GM21515 (cell line): ENCODE measurements at regions not wholly inside any gene's neighbourhood (a gene's known extent, or its start where the extent isn't known, plus 50 kb on each side); places are given as distances from the start of the nearest gene placed in this dataset.

ENCODE experiments used
- ATAC-seq: cut with Tn5 transposase; IDR thresholded peaks from one replicate; pipeline ENCODE4 v1.9.1; 2021; ENCODE audit not compliant: unreplicated experiment

DNA sequence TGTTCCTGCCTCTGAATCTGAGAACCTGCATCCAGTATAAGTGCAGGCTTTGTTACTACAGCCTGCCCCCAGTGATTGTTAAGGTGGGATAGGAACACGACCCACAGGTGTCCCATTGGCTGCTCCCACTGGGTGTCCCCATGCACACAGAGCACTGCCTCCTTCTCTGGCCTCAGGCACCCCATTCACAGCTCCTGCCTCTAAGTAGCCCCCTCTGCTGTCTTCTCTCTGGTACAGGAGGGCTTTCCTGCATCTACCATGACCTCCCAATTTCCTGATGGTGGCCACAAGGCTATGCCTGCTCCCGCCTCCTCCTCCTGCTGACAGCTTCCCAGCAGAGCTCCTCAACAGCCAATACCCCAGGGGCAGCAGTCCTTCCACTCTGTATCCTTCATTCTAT lies 238.6 kb upstream of the TMC3 start:
- no peak for ATAC-seq

DNA sequence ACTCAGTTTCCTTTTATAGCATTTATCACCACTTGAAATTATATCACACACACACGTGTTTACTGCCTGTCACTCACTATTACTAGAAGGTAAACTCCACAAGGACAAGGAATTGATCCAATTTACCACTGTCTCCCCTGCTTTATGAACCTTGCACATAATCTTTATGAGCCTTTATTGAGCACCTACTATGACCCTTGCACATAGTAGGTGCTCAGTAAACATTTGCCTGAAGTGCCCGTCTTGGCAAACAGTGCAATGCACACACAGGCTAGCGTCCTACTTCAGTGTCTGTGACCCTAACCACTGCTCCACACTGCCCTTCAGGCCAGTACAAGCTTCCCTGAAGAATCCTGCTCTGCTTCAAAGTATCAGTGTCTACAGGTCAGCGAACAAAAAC lies 237.7 kb upstream of the TMC3 start:
- no peak for ATAC-seq

DNA sequence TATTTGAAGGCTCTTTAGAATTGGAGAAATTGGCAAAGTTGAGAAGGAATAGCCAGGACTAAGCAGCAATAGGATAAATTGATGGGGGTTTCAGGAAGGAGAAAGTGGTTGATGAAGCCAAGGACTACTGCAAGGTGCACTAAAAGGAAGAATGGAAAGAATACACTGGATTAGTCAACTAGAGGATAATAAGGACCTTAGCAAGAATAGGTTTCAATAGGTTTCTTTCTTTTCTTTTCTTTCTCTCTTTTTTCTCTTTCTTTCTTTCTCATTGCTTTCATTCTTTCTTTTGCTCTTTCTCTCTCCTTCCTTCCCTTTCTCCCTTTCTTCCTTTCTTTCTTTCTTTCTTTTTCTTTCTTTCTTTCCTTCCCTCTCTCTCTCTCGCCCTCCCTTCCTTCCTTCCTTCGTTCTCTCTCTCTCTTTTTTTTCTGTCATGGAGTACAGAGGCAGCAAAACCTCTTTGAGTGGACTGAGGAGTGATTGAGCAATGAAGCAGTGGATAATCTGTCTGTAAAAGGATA lies 234.4 kb upstream of the TMC3 start:
- ATAC-seq: no peak

DNA sequence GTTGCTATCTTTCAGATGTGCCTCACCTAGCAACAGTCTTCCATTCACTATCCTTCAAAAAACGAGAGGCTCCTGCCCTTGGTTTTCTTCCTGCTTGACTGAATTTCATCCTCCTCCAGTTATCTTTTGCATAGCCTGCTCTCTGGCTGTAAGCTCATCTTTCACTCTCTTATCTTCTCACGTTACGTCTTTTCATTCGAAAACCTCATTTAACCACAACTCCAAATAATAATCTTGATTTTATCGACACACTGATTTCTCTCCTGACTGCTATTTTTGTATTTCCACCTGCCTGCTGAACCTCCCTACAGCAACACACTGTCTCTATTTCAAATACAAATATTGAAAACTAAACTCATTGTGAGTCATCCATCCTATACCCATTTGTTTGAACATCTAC lies 230.7 kb upstream of the TMC3 start:
- ATAC-seq: no peak

DNA sequence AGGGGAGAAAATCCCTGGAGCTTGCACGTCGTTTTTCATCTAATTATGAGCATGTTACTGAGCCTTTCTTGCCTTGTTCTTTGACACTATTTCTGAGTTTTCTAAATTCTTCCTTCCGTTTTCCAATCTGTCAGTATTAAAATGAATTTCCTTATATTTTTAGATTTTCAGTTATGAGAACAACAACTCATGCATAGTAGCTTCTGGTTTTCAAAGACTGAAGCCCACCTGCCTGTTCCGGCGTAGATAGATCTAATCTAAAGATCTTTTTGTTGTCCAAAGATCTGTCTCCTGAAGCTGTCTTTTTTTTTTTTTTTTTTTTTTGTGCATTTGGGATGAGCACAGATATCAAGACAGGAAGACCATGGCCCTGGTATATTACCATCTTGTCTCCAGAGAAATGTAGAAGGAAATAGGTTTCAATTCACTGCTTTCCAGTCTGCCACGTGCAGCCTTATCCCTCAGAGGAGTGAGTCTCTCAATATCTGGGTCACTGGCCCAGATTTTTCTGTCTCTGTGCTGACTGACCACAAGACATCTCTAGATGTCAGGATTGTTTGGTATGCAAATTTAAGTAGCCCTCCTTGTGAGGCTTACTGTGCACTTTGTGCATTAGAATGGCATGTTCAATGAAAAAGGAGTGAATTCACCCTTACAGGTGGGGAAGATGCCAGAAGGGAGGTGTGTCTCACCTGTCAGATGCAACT lies 222.3 kb upstream of the TMC3 start:
- ATAC-seq: no peak

DNA sequence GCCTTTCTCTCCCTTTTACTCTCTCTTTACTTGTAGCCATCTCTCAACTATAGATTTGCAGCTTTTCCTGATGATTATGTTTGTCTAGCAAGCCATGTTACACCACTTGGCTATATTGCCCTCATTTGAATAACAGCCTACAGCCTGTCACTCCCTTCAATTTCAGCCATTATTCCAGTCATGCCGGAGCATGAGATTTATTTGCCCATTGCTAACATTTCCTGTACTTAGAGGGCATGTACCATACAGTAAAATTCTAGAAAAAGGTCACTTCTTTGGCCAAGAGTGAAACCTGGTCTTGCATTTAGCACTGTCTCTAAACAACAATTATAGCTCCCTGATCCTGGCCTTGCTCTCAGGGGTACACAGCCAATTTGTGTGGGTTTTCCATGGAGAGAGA lies 221.7 kb upstream of the TMC3 start:
- no peak for ATAC-seq

DNA sequence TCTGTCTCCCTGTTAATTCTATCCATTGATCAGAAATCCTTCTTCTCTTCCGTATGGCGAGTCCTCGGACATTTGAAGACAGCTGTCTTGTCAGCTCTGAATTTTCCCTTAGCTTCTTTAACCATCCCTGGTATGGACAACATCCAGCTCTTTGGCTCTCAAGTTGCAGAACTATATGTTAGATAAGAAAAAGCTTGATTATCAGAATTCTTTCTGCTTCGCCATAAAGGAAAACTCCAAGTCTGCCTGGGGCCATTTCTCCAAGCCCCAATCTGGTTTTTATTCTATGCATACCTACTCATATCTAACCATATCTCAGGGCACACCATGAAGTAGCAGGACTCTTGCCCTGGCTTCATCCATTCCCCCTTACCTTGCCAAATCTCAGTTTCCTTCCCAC lies 215.7 kb upstream of the TMC3 start:
- ATAC-seq: no peak

DNA sequence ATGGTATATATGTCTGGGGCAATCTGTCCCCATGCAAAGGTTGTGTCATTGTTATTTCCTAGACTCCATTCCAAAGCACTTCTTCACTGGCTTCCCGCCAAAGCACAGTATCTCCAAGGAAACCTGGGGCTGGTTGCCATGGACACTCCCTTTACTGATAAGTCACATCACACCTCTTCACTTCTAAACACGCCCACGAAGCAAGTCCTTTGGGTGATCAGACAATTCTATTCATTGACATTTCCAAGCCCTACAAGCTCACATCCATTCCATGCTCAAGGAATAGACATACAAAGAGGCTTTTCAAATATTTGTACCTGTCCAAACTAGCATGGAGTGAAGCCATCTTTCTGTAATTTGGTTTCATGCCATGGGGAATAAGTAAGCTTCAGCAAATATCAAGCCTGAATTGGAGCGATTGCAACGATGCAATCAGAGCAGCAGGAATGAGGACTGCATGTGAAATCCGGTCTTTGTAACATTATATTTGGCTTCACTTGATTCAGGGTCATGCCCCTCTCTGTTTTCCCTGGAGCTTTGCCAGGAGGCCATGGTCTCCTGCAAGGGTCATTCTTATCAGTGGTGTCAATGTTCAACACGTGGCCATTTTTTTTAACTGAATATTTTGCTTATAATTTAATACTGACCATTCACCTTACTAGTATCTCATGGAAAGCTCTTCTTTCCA lies 201.6 kb upstream of the TMC3 start:
- no peak for ATAC-seq

DNA sequence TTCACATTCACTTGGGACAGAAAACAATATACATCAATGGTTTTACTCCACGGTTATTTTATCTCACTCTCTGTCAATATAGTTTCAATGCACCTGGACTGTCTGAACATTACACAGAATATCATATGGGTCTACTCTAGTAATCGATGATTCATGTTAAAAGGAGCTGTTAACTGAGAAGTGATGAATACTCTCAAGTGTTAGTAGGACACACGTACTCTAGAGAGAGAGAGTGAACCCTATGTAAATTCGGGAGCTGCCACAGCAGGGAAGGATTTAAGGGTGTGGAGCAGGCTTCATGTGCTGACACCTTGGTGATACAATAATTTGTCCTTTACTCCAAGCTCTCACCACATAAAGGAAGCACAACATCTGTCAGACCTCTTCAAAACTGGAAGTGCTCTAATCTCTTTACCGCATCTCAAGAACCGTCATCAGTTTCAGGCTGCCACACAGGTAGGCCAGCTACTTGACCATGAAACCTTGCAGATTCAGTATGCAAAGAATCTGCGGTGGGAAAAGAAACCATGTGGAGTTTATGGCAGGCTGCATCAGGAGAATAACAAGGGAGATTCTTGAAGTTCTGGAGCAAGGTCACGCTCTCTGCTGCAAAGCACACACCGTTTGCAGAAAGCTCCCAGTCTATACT lies 199.2 kb upstream of the TMC3 start:
- no peak for ATAC-seq

DNA sequence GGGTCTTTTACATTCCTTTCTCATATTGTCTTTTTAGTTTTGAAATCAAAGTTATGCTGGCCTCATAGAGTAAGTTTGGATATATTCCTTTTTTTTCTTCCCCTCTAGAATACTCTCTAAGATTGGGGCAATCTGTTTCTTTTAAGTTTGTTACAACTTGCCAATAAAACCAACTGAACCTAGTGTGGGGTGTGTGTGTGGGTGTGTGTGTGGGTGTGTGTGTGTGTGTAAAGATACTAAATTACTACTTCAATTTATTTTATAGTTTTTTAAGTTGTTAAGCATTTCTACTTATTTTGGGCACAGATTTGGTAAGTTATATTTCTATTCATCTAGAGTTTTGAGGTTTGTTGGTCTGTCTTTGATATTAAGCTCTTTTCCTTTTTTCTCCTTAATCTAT lies 198.2 kb upstream of the TMC3 start:
- no peak for ATAC-seq

DNA sequence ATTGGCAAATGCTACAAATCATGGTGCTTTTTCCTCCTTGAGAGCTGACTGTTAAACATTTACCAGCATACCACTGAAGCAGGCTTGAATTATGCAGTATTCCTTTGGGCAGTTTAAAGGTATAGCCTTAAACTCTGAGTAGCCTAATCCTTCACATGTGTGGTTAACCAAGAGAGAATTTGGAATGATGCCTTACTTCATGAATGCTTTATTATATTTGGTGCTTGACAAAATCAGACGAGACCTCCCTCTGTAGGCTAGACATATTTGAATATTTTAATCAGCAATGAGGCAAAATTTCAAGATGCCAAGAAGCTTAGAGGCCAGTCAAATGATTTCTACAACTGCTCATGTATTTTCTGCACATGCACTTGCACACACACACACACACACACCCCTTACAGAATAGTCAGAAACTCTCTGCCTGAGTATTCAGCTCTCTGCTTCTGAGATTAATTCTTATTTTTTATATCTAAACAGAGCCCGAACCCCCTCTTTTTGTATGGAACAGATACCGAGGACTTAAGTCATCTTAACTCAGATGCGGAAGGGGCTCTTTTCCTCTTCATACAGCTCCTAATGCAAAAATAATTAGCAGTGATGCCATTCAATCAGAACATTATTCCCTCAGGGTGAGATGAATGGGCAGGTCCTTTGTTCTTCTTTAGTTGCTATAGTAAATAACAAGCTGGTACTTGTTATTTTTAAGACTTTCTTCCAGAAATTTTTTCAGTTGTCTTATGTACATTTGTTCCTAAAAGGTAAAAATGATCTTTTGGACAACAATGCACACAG lies 195.5 kb upstream of the TMC3 start:
- no peak for ATAC-seq

DNA sequence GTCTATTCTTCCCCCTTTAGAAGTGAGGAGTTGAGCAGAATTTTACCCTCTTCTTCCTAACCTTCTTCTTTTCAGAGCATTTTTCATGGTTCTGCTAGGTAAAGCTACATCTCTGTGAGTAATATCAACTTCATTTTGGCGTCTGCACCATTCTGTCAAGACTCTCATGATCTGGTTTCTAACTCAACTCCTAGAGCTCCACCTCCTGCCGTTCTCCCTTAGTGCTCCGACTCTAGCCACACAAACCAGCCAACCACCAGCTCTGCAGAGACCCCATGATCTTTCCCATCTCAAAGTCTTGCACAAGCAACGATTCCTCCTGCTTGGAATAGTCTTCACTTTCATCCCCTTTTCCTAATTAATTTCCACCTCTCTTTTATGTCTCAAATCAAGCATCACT lies 193.9 kb upstream of the TMC3 start:
- ATAC-seq: no peak

DNA sequence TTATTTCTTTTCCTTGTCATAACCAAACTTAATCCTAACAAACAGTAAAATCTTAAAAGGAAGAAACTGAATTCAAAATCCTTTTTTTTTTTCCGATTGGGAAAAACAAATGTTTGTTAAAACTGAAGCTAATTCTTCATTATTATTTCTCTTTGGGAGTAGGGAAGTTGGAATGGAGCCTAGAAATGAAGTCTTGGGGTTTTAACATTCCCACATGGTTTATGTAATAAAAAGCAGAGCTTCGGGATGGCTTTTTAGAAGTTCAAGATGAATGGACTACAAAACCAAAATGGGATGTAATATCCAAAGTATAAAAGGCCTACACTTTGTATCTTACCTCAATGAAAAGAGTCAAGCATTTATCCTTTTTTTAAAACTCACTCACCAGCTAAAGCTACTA lies 189.0 kb upstream of the TMC3 start:
- ATAC-seq: no peak

DNA sequence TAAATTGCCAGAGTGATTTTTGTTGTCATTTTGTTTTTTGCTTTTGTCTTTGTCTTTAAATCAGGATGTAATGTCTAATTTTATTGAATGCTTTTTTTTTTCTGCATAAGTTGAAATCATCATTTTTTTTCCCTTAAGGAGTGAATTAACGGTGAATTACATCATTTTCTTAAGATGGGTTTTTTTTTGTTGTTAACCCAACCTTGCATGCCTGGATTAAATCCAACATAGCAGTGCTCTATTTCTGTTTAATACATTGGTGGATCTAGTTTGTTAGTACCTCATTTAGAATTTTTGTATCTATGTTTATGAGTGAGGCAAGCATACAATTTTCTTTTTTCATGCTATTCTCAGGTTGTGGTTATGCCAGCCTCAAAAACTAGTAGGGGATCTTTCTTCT lies 186.4 kb upstream of the TMC3 start:
- no peak for ATAC-seq

DNA sequence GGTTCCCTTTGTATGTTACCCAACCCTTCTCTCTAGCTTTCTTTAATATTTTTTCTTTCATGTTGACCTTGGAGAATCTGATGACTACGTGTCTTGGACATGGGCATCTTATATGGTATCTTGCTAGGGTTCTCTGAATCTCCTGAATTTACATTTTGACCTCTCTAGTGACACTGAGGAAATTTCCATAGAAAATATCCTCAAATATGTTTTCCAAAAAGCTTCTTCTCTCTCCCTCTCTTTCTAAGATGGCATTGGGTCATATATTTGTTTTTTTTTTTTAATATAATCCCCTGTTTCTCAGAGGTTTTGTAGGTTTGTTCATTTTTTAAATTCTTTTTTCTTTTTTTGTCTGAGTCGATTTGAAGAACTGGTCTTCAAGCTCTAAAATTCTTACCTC lies 184.0 kb upstream of the TMC3 start:
- ATAC-seq: no peak

DNA sequence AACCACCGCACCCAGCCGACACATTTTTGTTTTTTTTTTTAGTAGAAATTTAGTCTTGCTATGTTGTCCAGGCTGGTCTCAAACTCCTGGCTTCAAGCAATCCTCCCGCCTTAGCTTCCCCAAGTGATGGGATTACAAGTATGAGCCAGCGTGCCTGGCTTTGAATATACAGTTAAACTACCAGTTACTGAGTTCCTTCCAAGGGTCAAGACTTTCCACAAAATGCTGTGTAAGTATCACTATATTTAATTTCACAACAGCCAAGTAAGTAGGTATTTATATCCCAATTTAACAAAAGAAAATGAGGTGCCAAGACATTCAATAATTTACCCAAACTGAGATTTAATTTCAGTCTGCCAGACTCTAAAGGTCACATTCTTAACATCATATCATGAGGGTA lies 181.3 kb upstream of the TMC3 start:
- ATAC-seq: no peak

DNA sequence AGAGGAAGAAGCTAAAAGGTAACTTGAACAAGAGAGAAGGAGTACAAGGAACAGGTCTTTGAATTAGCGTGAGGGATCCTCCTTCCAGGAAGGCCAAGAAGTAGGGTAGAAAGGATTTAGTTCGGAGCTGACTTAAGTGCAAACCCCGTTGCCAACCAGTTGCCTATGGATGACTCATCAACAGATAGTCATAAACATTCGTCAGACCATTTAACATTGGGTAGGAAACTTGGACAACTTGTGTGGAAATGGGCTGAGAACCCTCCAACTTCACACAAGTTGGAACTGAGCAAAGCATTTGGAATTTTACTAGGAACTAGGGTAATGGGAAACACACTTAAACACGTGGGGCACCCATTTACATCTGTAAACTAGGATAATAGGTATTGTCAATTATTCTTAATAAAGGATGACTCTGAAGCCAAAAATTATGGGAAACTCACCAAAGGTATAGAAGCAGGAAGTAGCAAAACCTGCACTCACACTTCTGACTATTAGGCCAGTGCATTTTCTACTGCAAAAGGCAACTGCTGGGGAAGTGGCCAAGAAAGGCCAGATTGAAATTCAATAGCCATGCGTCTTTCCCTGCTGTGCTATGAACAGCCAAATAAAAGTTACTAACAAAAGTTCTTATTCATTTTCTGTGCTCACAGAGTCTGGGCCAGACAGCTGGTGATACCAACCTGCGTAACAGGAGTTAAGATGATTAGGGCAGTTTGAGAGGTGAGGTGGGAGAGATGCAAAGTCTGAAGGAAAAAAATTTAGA lies 174.5 kb upstream of the TMC3 start:
- ATAC-seq: no peak

DNA sequence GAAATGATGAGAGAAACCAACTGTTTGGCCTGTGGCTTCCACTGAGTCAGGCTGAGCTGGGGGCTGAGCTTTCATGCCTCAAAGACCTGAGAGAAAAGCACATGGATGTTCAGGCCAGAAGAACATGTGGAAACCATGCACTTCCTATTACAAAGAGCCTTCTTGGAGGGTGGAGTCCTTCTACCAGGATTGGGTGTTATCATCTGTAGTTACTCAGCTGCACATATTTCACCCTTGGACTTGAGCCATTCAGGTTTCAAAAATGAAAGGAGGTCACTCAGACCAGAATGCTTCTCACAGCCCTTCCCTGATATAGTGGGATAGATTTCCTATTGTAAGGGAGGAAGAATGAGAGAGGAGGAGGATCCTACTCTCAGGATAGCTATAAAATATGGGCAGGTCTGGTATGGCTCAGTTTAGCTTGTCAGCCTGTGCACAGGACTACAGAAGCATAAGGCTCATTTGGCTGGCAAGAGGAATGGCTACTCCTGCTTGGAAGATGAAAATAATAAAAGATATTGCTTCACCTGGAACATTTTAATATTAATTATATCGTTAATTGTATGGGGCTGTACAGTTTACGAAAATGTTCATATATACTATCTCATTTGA lies 173.6 kb upstream of the TMC3 start:
- ATAC-seq: no peak

DNA sequence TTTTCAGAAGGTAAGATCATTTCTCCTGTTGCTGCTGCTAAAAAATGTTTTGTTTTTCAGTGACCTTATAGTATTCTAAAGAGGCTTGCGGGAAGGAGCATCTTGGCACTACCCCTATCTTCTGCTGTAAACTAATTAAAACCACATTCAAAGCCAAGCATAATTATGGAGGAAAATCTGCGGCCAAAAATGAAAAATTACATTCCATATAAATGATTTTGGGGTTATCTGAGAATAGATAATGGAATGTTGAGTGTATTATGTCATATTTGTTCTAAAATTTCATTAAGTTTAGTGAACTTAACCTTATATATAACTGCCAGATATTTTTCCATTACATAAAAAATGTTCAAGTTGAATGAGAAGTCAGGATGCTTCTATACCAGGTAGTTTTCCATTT lies 170.4 kb upstream of the TMC3 start:
- no peak for ATAC-seq

DNA sequence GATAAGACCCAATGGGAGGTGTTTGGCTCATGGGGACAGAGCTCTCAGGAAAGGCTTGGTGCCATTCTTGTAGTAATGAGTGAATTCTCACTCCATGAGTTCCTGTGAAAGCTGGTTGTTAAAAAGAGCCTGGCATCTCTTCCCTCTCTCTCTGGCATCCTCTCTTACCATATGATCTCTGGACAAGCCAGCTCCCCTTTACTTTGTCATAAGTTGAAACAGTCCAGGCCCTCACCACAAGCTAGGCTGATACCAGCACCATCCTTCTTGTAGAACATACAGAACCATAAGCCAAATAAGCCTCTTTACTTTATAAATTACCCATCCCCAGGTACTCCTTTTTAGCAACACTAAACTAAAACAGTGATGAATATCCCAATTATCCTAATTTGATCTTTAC lies 166.9 kb upstream of the TMC3 start:
- ATAC-seq: no peak
